HEK293 (cell line): ENCODE measurements at regions not wholly inside any gene's neighbourhood (a gene's known extent, or its start where the extent isn't known, plus 50 kb on each side); places are given as distances from the start of the nearest gene placed in this dataset.

ENCODE experiments used
- CTCF ChIA-PET: fragments of 350-600 bp; formaldehyde crosslinking; extraction: SDS; loops from one replicate; lab custom pipeline; 2021; ENCODE audit warnings: antibody characterized with exemption; lab: Yijun Ruan, JAX
- POLR2A ChIA-PET: fragments of 300-600 bp; formaldehyde crosslinking; extraction: SDS; loops from one replicate; lab custom pipeline; 2020; ENCODE audit warnings: antibody characterized with exemption, inconsistent platforms; lab: Yijun Ruan, JAX
- H3K27ac ChIP-seq: fragments of 200-500 bp; sonication (Bioruptor generic); 2 replicates; pipeline ENCODE4 v1.5.1; 2014; ENCODE audit warnings: low read depth, low read length, control low read depth, inconsistent platforms; ENCODE audit errors: extremely low read depth
- H3K36me3 ChIP-seq, 2 experiments: fragments of 200-500 bp in 1 of 2; sonication (Bioruptor generic) in 1 of 2; 1 replicate in 1 of 2; 2 replicates in 1 of 2; pipeline ENCODE4 v1.5.1; 2014 to 2017; ENCODE audit warnings: inconsistent platforms in 2 of 2, low read length in 2 of 2; ENCODE audit not compliant: control insufficient read depth in 2 of 2, insufficient read depth in 1 of 2
- H3K4me1 ChIP-seq: fragments of 200-500 bp; sonication (Bioruptor generic); 2 replicates; pipeline ENCODE4 v1.5.1; 2014; ENCODE audit warnings: mild to moderate bottlenecking, low read length, inconsistent platforms; ENCODE audit not compliant: control insufficient read depth, insufficient read depth
- H3K4me3 ChIP-seq: 2 replicates; pipeline ENCODE4 v1.5.1; 2011; ENCODE audit warnings: low read depth, mild to moderate bottlenecking, control low read depth, low read length, moderate library complexity
- H3K9me3 ChIP-seq: fragments of 200-500 bp; sonication (Bioruptor generic); 2 replicates; pipeline ENCODE4 v1.5.1; 2014; ENCODE audit warnings: low read depth, low read length, inconsistent platforms; ENCODE audit not compliant: control insufficient read depth, insufficient read depth
- FEZF1 ChIP-seq: fragments of 450-650 bp; formaldehyde crosslinking; IDR thresholded peaks from 2 replicates; pipeline ENCODE4 v1.5.1; 2016; ENCODE audit warnings: missing biosample characterization, missing genetic modification characterization
- GFI1B ChIP-seq: fragments of 450-650 bp; formaldehyde crosslinking; IDR thresholded peaks from 2 replicates; pipeline ENCODE4 v1.5.1; 2016; ENCODE audit warnings: missing biosample characterization, missing genetic modification characterization
- OSR2 ChIP-seq: fragments of 450-650 bp; formaldehyde crosslinking; IDR thresholded peaks from 2 replicates; pipeline ENCODE4 v1.5.1; 2016; ENCODE audit warnings: missing biosample characterization, missing genetic modification characterization
- SCRT1 ChIP-seq: fragments of 450-650 bp; formaldehyde crosslinking; IDR thresholded peaks from 2 replicates; pipeline ENCODE4 v1.5.1; 2016; ENCODE audit warnings: missing biosample characterization, missing genetic modification characterization, borderline replicate concordance
- SCRT2 ChIP-seq: fragments of 450-650 bp; formaldehyde crosslinking; IDR thresholded peaks from 2 replicates; pipeline ENCODE4 v1.5.1; 2016; ENCODE audit warnings: missing biosample characterization, missing genetic modification characterization
- SETDB1 ChIP-seq: IDR thresholded peaks from one replicate; pipeline ENCODE4 v1.6.1; 2017; ENCODE audit warnings: mild to moderate bottlenecking, low read length, moderate library complexity, mixed read lengths; ENCODE audit not compliant: insufficient read length
- ZBTB26 ChIP-seq: fragments of 450-650 bp; formaldehyde crosslinking; optimal IDR thresholded peaks from 2 replicates; pipeline ENCODE3; 2016; ENCODE audit warnings: missing biosample characterization, mild to moderate bottlenecking, missing genetic modification characterization
- ZBTB49 ChIP-seq: fragments of 450-650 bp; formaldehyde crosslinking; IDR thresholded peaks from 2 replicates; pipeline ENCODE4 v1.5.1; 2016; ENCODE audit warnings: missing biosample characterization, missing genetic modification characterization, low read depth
- ZFHX2 ChIP-seq: fragments of 450-650 bp; formaldehyde crosslinking; conservative IDR thresholded peaks from 2 replicates; pipeline ENCODE4 v1.5.1; 2016; ENCODE audit warnings: missing biosample characterization, missing genetic modification characterization
- ZNF140 ChIP-seq: fragments of 450-650 bp; formaldehyde crosslinking; IDR thresholded peaks from 2 replicates; pipeline ENCODE4 v1.5.1; 2016; ENCODE audit warnings: missing biosample characterization, missing genetic modification characterization
- ZNF169 ChIP-seq: fragments of 450-650 bp; formaldehyde crosslinking; IDR thresholded peaks from 2 replicates; pipeline ENCODE4 v1.5.1; 2016; ENCODE audit warnings: missing biosample characterization, missing genetic modification characterization
- ZNF175 ChIP-seq: fragments of 450-650 bp; formaldehyde crosslinking; IDR thresholded peaks from 2 replicates; pipeline ENCODE4 v1.5.1; 2016; ENCODE audit warnings: missing biosample characterization, missing genetic modification characterization
- ZNF311 ChIP-seq: fragments of 450-650 bp; formaldehyde crosslinking; IDR thresholded peaks from 2 replicates; pipeline ENCODE4 v1.5.1; 2017; ENCODE audit warnings: missing biosample characterization, missing genetic modification characterization, borderline replicate concordance
- ZNF394 ChIP-seq: fragments of 450-650 bp; formaldehyde crosslinking; IDR thresholded peaks from 2 replicates; pipeline ENCODE4 v1.5.1; 2016; ENCODE audit warnings: missing biosample characterization, missing genetic modification characterization, mild to moderate bottlenecking, moderate library complexity, borderline replicate concordance
- ZNF501 ChIP-seq: fragments of 450-650 bp; formaldehyde crosslinking; IDR thresholded peaks from 2 replicates; pipeline ENCODE4 v1.5.1; 2016; ENCODE audit warnings: missing biosample characterization, missing genetic modification characterization
- ZNF558 ChIP-seq: fragments of 450-650 bp; formaldehyde crosslinking; IDR thresholded peaks from 2 replicates; pipeline ENCODE4 v1.5.1; 2016; ENCODE audit warnings: missing biosample characterization, missing genetic modification characterization
- ZNF629 ChIP-seq: fragments of 450-650 bp; formaldehyde crosslinking; IDR thresholded peaks from 2 replicates; pipeline ENCODE4 v1.5.1; 2017; ENCODE audit warnings: missing biosample characterization, missing genetic modification characterization
- ZNF670 ChIP-seq: fragments of 450-650 bp; formaldehyde crosslinking; IDR thresholded peaks from 2 replicates; pipeline ENCODE4 v1.5.1; 2016; ENCODE audit warnings: missing biosample characterization, missing genetic modification characterization, low read depth
- ZNF677 ChIP-seq: fragments of 450-650 bp; IDR thresholded peaks from 2 replicates; pipeline ENCODE4 v1.5.0; 2018; ENCODE audit warnings: missing biosample characterization, mild to moderate bottlenecking, missing genetic modification characterization, moderate library complexity
- ZNF791 ChIP-seq: fragments of 450-650 bp; formaldehyde crosslinking; IDR thresholded peaks from 2 replicates; pipeline ENCODE4 v1.5.1; 2016; ENCODE audit warnings: missing biosample characterization, missing genetic modification characterization
- TF ChIP-seq, protein P1 (sequence below): sonication (generic); formaldehyde crosslinking; IDR thresholded peaks from 2 replicates; pipeline ENCODE4 v1.8.1; 2022; ENCODE audit warnings: mild to moderate bottlenecking, moderate library complexity, missing genetic modification reagents
- TF ChIP-seq, protein P2 (sequence below): fragments of 450-650 bp; formaldehyde crosslinking; IDR thresholded peaks from 2 replicates; pipeline ENCODE4 v1.5.1; 2016; ENCODE audit warnings: missing biosample characterization, missing genetic modification characterization
- TF ChIP-seq, protein P3 (sequence below): fragments of 450-650 bp; formaldehyde crosslinking; IDR thresholded peaks from 2 replicates; pipeline ENCODE4 v1.5.1; 2016; ENCODE audit warnings: missing biosample characterization, missing genetic modification characterization

- CTCF ChIA-PET, result interaction anchor here (0.7 to 1.2 kb wide), 2 partner anchors 31 to 85 kb away, joined by 3 to 5 read pairs; no protein-coding TSS in a partner anchor
- POLR2A ChIA-PET, result interaction anchor here (0.6 to 1.5 kb wide), 4 partner anchors 14 to 1161 kb away, joined by 3 to 12 read pairs (median 6); partner anchors contain the start of gene DMXL1
- peaks cover 30% of the 10 kb centered on the region for H3K4me1 ChIP-seq
These were observed 53.9 kb upstream of the TNFAIP8 start for GRCh38 chr5:119301906-119302305.

GRCh38 chr5:119302449-119302848, 53.4 kb upstream of the TNFAIP8 start:
- Histone ChIP-seq H3K27ac (peak overlapping the region; percentile 40), H3K4me1 (peaks cover 30% of the 10 kb centered on the region), H3K36me3 (no peaks in the 10 kb centered on the region), H3K9me3 (no peaks in the 10 kb centered on the region), H3K4me3 (no peak overlapping the region)
- TF ChIP-seq GFI1B (tag by site-specific recombination) (no peak), FEZF1 (tag by site-specific recombination) (peak; percentile 68)
- POLR2A ChIA-PET, result interaction anchor here (0.9 to 1.7 kb wide), 7 partner anchors 14 to 232 kb away, joined by 3 to 12 read pairs (median 4); partner anchors contain the start of gene DMXL1
- CTCF ChIA-PET, result interaction anchor here (1.2 to 1.7 kb wide), 3 partner anchors 15 to 110 kb away, joined by 3 to 10 read pairs (median 3); no protein-coding TSS in a partner anchor

More at GRCh38 chr5:119301906-119302305, 53.9 kb upstream of the TNFAIP8 start:
- Histone ChIP-seq H3K27ac (no peak overlapping the region), H3K9me3 (no peaks in the 10 kb centered on the region), H3K36me3 (no peaks in the 10 kb centered on the region), H3K4me3 (no peak overlapping the region)
- TF ChIP-seq FEZF1 (tag by site-specific recombination), result no peak
- peak; percentile 84; the same call in 1 of the 2 replicates for TF ChIP-seq SCRT1 (tag by site-specific recombination)
- TF ChIP-seq, protein P1, sequence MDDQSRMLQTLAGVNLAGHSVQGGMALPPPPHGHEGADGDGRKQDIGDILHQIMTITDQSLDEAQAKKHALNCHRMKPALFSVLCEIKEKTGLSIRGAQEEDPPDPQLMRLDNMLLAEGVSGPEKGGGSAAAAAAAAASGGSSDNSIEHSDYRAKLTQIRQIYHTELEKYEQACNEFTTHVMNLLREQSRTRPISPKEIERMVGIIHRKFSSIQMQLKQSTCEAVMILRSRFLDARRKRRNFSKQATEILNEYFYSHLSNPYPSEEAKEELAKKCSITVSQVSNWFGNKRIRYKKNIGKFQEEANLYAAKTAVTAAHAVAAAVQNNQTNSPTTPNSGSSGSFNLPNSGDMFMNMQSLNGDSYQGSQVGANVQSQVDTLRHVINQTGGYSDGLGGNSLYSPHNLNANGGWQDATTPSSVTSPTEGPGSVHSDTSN, result no peak
- TF ChIP-seq ZNF311 (tag by site-specific recombination), result no peak
- no peak for TF ChIP-seq ZNF501
- TF ChIP-seq ZNF169 (tag by site-specific recombination), result no peak
- TF ChIP-seq ZNF677 (tag by site-specific recombination), result no peak
- TF ChIP-seq ZBTB26 (tag by site-specific recombination), result no peak
- peak; percentile 93 for TF ChIP-seq SCRT2
- no peak for TF ChIP-seq ZNF670 (tag by site-specific recombination)
- no peak for TF ChIP-seq ZFHX2
- no peak for TF ChIP-seq ZNF558 (tag by site-specific recombination)
- TF ChIP-seq, protein P2, sequence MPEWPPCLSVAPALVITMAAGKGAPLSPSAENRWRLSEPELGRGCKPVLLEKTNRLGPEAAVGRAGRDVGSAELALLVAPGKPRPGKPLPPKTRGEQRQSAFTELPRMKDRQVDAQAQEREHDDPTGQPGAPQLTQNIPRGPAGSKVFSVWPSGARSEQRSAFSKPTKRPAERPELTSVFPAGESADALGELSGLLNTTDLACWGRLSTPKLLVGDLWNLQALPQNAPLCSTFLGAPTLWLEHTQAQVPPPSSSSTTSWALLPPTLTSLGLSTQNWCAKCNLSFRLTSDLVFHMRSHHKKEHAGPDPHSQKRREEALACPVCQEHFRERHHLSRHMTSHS (tag by site-specific recombination), result no peak
- no peak for TF ChIP-seq SETDB1
- no peak for TF ChIP-seq ZNF175 (tag by site-specific recombination)

DNA sequence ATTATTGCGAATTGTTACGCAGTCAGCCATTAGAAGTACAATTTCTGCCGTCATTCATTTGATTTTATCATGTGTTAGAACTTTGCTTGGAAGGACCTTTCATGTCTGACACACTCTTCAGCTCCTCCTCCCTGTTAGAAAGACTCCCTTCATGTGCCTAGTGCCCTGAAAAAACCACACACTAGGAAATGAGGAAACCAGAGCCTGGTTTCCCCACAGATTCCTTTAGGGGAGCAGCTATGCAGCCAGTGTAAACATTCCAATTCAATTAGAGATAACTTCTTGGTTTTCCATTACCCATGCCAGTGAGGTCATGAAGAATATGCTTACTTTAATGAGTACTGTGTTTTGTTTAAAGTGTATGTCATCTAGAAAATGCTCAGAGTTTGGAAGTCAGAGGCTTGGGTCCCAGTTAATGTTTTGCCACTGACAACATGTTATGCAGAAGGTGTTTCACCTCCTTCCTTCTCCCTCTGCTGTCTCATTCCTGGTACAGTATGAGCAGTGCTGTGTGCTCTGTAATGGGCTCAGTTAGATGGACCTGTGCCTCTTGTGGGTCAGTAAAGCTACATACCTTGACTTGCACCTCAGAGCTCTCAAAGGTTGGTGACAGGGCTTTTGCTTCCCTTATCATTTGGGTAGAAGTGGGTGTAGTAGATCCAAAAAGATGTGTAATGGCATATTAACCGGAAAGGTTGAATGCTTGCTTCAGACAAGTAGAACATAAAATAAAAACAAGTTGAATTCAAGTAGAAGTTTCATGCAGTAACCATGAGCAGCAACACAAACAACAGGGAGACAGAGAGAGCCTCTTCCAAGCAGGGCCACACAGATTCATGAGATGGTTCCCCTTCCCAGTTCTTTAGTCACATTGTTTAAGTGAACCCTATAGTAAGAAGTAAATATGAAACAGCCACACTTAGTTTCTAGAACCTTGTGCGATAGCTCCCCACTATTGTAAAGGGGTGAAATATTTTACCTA, 52.6 kb upstream of the TNFAIP8 start:
- no peak overlapping the region for H3K4me3 ChIP-seq
- H3K9me3 ChIP-seq, result no peaks in the 10 kb centered on the region
- no peaks in the 10 kb centered on the region for H3K36me3 ChIP-seq
- POLR2A ChIA-PET, result interaction anchor here (0.8 to 1.8 kb wide), 10 partner anchors 14 to 232 kb away, joined by 3 to 12 read pairs (median 5); partner anchors contain the start of gene DMXL1
- CTCF ChIA-PET, result interaction anchor here (0.5 to 1.7 kb wide), 7 partner anchors 12 to 131 kb away, joined by 3 to 10 read pairs (median 3); no protein-coding TSS in a partner anchor
- H3K4me1 ChIP-seq, result peaks cover 30% of the 10 kb centered on the region
- H3K27ac ChIP-seq, result peak overlapping the region; percentile 40
- TF ChIP-seq ZNF140 (tag by site-specific recombination), result no peak
- no peak for TF ChIP-seq ZNF791 (tag by site-specific recombination)
- TF ChIP-seq OSR2 (tag by site-specific recombination), result peak; percentile 92
- TF ChIP-seq, protein P3, sequence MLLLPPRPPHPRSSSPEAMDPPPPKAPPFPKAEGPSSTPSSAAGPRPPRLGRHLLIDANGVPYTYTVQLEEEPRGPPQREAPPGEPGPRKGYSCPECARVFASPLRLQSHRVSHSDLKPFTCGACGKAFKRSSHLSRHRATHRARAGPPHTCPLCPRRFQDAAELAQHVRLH (tag by site-specific recombination), result peak; percentile 76
- peak; percentile 98 for TF ChIP-seq ZNF629 (tag by site-specific recombination)
- peak; percentile 83 for TF ChIP-seq ZNF394 (tag by site-specific recombination)
- TF ChIP-seq ZBTB49 (tag by site-specific recombination), result no peak
